ENCODE measurements at regions not wholly inside any gene's neighbourhood (a gene's known extent, or its start where the extent isn't known, plus 50 kb on each side); places are given as distances from the start of the nearest gene placed in this dataset.
"Not testable (repeated sequence)": the region's sequence is repeated elsewhere in the genome, so short reads cannot be mapped to it uniquely, and the experiment has no call there.

- DNase-seq (ENCODE audit: low read depth in 1 of 2, low spot score in 1 of 2) = no peak
Measured at GRCh38 chr14:24744641-24745040, 110.7 kb upstream of the GZMB start.

- DNase-seq (ENCODE audit: low read depth in 1 of 2, low spot score in 1 of 2) = no peak
Measured at GRCh38 chr14:24741871-24742270, 107.9 kb upstream of the GZMB start.

GRCh38 chr14:24735984-24736630, 102.1 kb upstream of the GZMB start:
- no peak for DNase-seq (ENCODE audit: low read depth in 1 of 2, low spot score in 1 of 2)

GRCh38 chr14:24734917-24735500, 101.0 kb upstream of the GZMB start:
- DNase-seq (ENCODE audit: low read depth in 1 of 2, low spot score in 1 of 2) = no peak

- DNase-seq (ENCODE audit: low read depth in 1 of 2, low spot score in 1 of 2) = no peak
Measured at GRCh38 chr14:24726480-24726879, 92.5 kb upstream of the GZMB start.

GRCh38 chr14:24725311-24725710, 91.3 kb upstream of the GZMB start:
- DNase-seq (ENCODE audit: low read depth in 1 of 2, low spot score in 1 of 2) = no peak

- DNase-seq (ENCODE audit: low read depth in 1 of 2, low spot score in 1 of 2) = no peak
Measured at GRCh38 chr14:24721775-24722174, 87.8 kb upstream of the GZMB start.

GRCh38 chr14:24715239-24715638, 81.2 kb upstream of the GZMB start:
- DNase-seq (ENCODE audit: low read depth in 1 of 2, low spot score in 1 of 2) = no peak

- no peak for DNase-seq (ENCODE audit: low read depth in 1 of 2, low spot score in 1 of 2)
Measured at GRCh38 chr14:24713404-24713803, 79.4 kb upstream of the GZMB start.

- no peak for DNase-seq (ENCODE audit: low read depth in 1 of 2, low spot score in 1 of 2)
Measured at GRCh38 chr14:24712909-24713308, 78.9 kb upstream of the GZMB start.

GRCh38 chr14:24712374-24712773, 78.4 kb upstream of the GZMB start:
- DNase-seq (ENCODE audit: low read depth in 1 of 2, low spot score in 1 of 2) = no peak

GRCh38 chr14:24710403-24711112, 76.6 kb upstream of the GZMB start:
- DNase-seq (ENCODE audit: low read depth in 1 of 2, low spot score in 1 of 2) = peak in 1 of 2 donors; percentile 28

- DNase-seq (ENCODE audit: low read depth in 1 of 2, low spot score in 1 of 2) = no peak
Measured at GRCh38 chr14:24708684-24709083, 74.7 kb upstream of the GZMB start.

- no peak for DNase-seq (ENCODE audit: low read depth in 1 of 2, low spot score in 1 of 2)
Measured at GRCh38 chr14:24706351-24706750, 72.4 kb upstream of the GZMB start.

- DNase-seq (ENCODE audit: low read depth in 1 of 2, low spot score in 1 of 2) = no peak
Measured at GRCh38 chr14:24705840-24706239, 71.8 kb upstream of the GZMB start.

GRCh38 chr14:24701062-24701461, 67.1 kb upstream of the GZMB start:
- DNase-seq (ENCODE audit: low read depth in 1 of 2, low spot score in 1 of 2) = no peak

GRCh38 chr14:24700511-24700910, 66.5 kb upstream of the GZMB start:
- DNase-seq (ENCODE audit: low read depth in 1 of 2, low spot score in 1 of 2) = no peak

- no peak for DNase-seq (ENCODE audit: low read depth in 1 of 2, low spot score in 1 of 2)
Measured at GRCh38 chr14:24699052-24699451, 65.1 kb upstream of the GZMB start.

GRCh38 chr14:24696280-24696920, 62.4 kb upstream of the GZMB start:
- DNase-seq (ENCODE audit: low read depth in 1 of 2, low spot score in 1 of 2) = not testable (repeated sequence)

- no peak for DNase-seq (ENCODE audit: low read depth in 1 of 2, low spot score in 1 of 2)
Measured at GRCh38 chr14:24695265-24696241, 61.6 kb upstream of the GZMB start.

- DNase-seq (ENCODE audit: low read depth in 1 of 2, low spot score in 1 of 2) = no peak
Measured at GRCh38 chr14:24694680-24695079, 60.7 kb upstream of the GZMB start.

Measured in activated T-helper 1 cell treated with anti-CD3 and anti-CD28 coated beads, Interleukin-2, amount 50 U/mL, for 16 hours (primary cell).